ENCODE measurements at regions not wholly inside any gene's neighbourhood (a gene's known extent, or its start where the extent isn't known, plus 50 kb on each side); places are given as distances from the start of the nearest gene placed in this dataset.
"Not testable (repeated sequence)": the region's sequence is repeated elsewhere in the genome, so short reads cannot be mapped to it uniquely, and the experiment has no call there.

GRCh38 chr3:25895443-25895842, 105.6 kb downstream of the OXSM start:
- DNase-seq (ENCODE audit: low spot score): no peak

- DNase-seq (ENCODE audit: low spot score): peak; percentile 39
Observed at GRCh38 chr3:25897019-25897418, 107.1 kb downstream of the OXSM start.

GRCh38 chr3:25899352-25900101, 109.6 kb downstream of the OXSM start:
- no peak for DNase-seq (ENCODE audit: low spot score)

GRCh38 chr3:25900161-25900560, 110.3 kb downstream of the OXSM start:
- DNase-seq (ENCODE audit: low spot score): no peak

GRCh38 chr3:25901796-25902195, 111.9 kb downstream of the OXSM start:
- no peak for DNase-seq (ENCODE audit: low spot score)

- no peak for DNase-seq (ENCODE audit: low spot score)
Observed at GRCh38 chr3:25902586-25902985, 112.7 kb downstream of the OXSM start.

- no peak for DNase-seq (ENCODE audit: low spot score)
Observed at GRCh38 chr3:25903371-25904129, 113.7 kb downstream of the OXSM start.

- DNase-seq (ENCODE audit: low spot score): no peak
Observed at GRCh38 chr3:25904206-25904605, 114.3 kb downstream of the OXSM start.

- no peak for DNase-seq (ENCODE audit: low spot score)
Observed at GRCh38 chr3:25906132-25906906, 116.4 kb downstream of the OXSM start.

GRCh38 chr3:25907081-25907480, 117.2 kb downstream of the OXSM start:
- DNase-seq (ENCODE audit: low spot score): no peak

- DNase-seq (ENCODE audit: low spot score): no peak
Observed at GRCh38 chr3:25910105-25910504, 120.2 kb downstream of the OXSM start.

GRCh38 chr3:25910997-25911396, 121.1 kb downstream of the OXSM start:
- no peak for DNase-seq (ENCODE audit: low spot score)

GRCh38 chr3:25911525-25912295, 121.8 kb downstream of the OXSM start:
- no peak for DNase-seq (ENCODE audit: low spot score)

GRCh38 chr3:25913179-25913578, 123.3 kb downstream of the OXSM start:
- DNase-seq (ENCODE audit: low spot score): no peak

GRCh38 chr3:25915673-25916072, 125.8 kb downstream of the OXSM start:
- DNase-seq (ENCODE audit: low spot score): no peak

GRCh38 chr3:25916321-25916720, 126.4 kb downstream of the OXSM start:
- no peak for DNase-seq (ENCODE audit: low spot score)

- not testable (repeated sequence) for DNase-seq (ENCODE audit: low spot score)
Observed at GRCh38 chr3:25931967-25932366, 142.1 kb downstream of the OXSM start.

- DNase-seq (ENCODE audit: low spot score): no peak
Observed at GRCh38 chr3:25938566-25939325, 148.9 kb downstream of the OXSM start.

- DNase-seq (ENCODE audit: low spot score): no peak
Observed at GRCh38 chr3:25940935-25941334, 151.0 kb downstream of the OXSM start.

GRCh38 chr3:25944329-25944728, 154.4 kb downstream of the OXSM start:
- no peak for DNase-seq (ENCODE audit: low spot score)

GRCh38 chr3:25945366-25945765, 155.5 kb downstream of the OXSM start:
- DNase-seq (ENCODE audit: low spot score): no peak
